Endodermal cell (in vitro differentiated cells): ENCODE measurements at regions not wholly inside any gene's neighbourhood (a gene's known extent, or its start where the extent isn't known, plus 50 kb on each side); places are given as distances from the start of the nearest gene placed in this dataset.

Experiments used
- DNase-seq: peaks from one replicate; pipeline ENCODE4 v3.0.0-alpha.2; 2017
- H3K27ac ChIP-seq: 2 replicates; pipeline ENCODE4 v1.5.1; 2013; ENCODE audit warnings: mild to moderate bottlenecking, low read depth, low read length, moderate library complexity
- H3K27me3 ChIP-seq: 2 replicates; pipeline ENCODE4 v1.6.1; 2013; ENCODE audit warnings: mild to moderate bottlenecking, low read length, moderate library complexity; ENCODE audit not compliant: insufficient read depth, control insufficient read depth, poor library complexity, severe bottlenecking
- H3K36me3 ChIP-seq: 2 replicates; pipeline ENCODE4 v1.7.0; 2013; ENCODE audit warnings: mild to moderate bottlenecking, low read length, moderate library complexity; ENCODE audit not compliant: control insufficient read depth, insufficient read depth
- H3K4me1 ChIP-seq: one replicate; pipeline ENCODE4 v1.7.0; 2013; ENCODE audit warnings: low read length; ENCODE audit not compliant: control insufficient read depth, insufficient read depth
- H3K4me3 ChIP-seq: 2 replicates; pipeline ENCODE4 v1.5.1; 2013; ENCODE audit warnings: mild to moderate bottlenecking, low read length, moderate library complexity
- H3K9ac ChIP-seq: 2 replicates; pipeline ENCODE4 v1.6.1; 2013; ENCODE audit warnings: mild to moderate bottlenecking, low read length, moderate library complexity; ENCODE audit not compliant: poor library complexity, severe bottlenecking; ENCODE audit errors: extremely low read depth
- H3K9me3 ChIP-seq: 2 replicates; pipeline ENCODE4 v1.6.1; 2013; ENCODE audit warnings: mild to moderate bottlenecking, low read length, moderate library complexity; ENCODE audit not compliant: control insufficient read depth
- H3K27ac Mint-ChIP-seq: 2 replicates; pipeline ENCODE4 v1.8.0; 2020; ENCODE audit warnings: mixed read lengths
- H3K27me3 Mint-ChIP-seq: 2 replicates; pipeline ENCODE4 v1.8.0; 2021; ENCODE audit warnings: mild to moderate bottlenecking, mixed read lengths; ENCODE audit not compliant: insufficient read depth
- H3K36me3 Mint-ChIP-seq: 2 replicates; pipeline ENCODE4 v1.8.0; 2020; ENCODE audit warnings: low read depth, mixed read lengths
- H3K4me1 Mint-ChIP-seq: 2 replicates; pipeline ENCODE4 v1.8.0; 2020; ENCODE audit warnings: mixed read lengths
- H3K4me3 Mint-ChIP-seq: 2 replicates; pipeline ENCODE4 v1.8.0; 2020; ENCODE audit warnings: mild to moderate bottlenecking, moderate library complexity, mixed read lengths
- H3K9me3 Mint-ChIP-seq: 2 replicates; pipeline ENCODE4 v1.8.0; 2020; ENCODE audit warnings: mild to moderate bottlenecking, mixed read lengths
- WGBS, 2 experiments: methylation state at CpG; one replicate each; pipeline versions ENCODE4 v1.1.5 to v1.1.7; 2013; ENCODE audit warnings: missing lambda C conversion rate in 2 of 2, mixed read lengths in 1 of 2; ENCODE audit not compliant: insufficient coverage in 1 of 2, insufficient read length in 1 of 2; 5-methylcytosine and 5-hydroxymethylcytosine counted together
- TF ChIP-seq, protein P1 (sequence below): fragments of 200-600 bp; sonication (generic); conservative IDR thresholded peaks from 2 replicates; pipeline ENCODE4 v1.5.0; 2021; ENCODE audit warnings: antibody characterized with exemption, mild to moderate bottlenecking

- H3K27me3 Mint-ChIP-seq, result no peaks in the 10 kb centered on the region
- H3K4me3 Mint-ChIP-seq, result no peak overlapping the region
- H3K27me3 ChIP-seq, result no peaks in the 10 kb centered on the region
- peaks cover 7% of the 10 kb centered on the region for H3K4me1 Mint-ChIP-seq
- H3K9ac ChIP-seq, result no peak overlapping the region
- no peak overlapping the region for H3K4me3 ChIP-seq
- no peaks in the 10 kb centered on the region for H3K36me3 Mint-ChIP-seq
- DNase-seq, result no peak
- H3K9me3 ChIP-seq, result no peaks in the 10 kb centered on the region
- TF ChIP-seq, protein P1, sequence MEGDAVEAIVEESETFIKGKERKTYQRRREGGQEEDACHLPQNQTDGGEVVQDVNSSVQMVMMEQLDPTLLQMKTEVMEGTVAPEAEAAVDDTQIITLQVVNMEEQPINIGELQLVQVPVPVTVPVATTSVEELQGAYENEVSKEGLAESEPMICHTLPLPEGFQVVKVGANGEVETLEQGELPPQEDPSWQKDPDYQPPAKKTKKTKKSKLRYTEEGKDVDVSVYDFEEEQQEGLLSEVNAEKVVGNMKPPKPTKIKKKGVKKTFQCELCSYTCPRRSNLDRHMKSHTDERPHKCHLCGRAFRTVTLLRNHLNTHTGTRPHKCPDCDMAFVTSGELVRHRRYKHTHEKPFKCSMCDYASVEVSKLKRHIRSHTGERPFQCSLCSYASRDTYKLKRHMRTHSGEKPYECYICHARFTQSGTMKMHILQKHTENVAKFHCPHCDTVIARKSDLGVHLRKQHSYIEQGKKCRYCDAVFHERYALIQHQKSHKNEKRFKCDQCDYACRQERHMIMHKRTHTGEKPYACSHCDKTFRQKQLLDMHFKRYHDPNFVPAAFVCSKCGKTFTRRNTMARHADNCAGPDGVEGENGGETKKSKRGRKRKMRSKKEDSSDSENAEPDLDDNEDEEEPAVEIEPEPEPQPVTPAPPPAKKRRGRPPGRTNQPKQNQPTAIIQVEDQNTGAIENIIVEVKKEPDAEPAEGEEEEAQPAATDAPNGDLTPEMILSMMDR, result no peak
- H3K27ac ChIP-seq, result no peak overlapping the region
- no peaks in the 10 kb centered on the region for H3K36me3 ChIP-seq
- no peaks in the 10 kb centered on the region for H3K4me1 ChIP-seq
- 84 to 91% methylated on average over 3 to 8 of the region's 9 CpGs for WGBS, 2 experiments
- no peaks in the 10 kb centered on the region for H3K9me3 Mint-ChIP-seq
- no peak overlapping the region for H3K27ac Mint-ChIP-seq
These were observed 1015.8 kb upstream of the SEL1L start for GRCh38 chr14:82549306-82549990.

DNA sequence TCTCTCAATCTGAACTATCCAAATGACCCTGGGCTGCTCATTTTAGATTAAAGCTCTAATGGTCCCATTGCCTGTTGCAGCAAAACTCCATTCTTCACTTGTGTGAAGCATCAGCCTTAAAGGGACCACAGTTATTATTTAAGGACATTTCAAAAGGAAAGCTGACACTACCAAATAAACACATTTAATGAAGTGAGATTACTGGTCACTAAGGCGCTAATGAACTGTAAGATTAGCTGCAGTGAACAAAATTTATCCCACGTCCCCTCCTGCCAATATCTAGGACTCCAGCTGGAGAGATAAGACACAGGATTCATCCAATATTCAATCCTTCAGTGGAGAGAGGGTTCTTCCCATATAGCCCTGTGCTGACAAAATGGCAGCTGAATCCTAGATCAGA is 1029.2 kb upstream of the SEL1L start:
- Mint-ChIP-seq H3K4me1 (peaks cover 50% of the 10 kb centered on the region), H3K36me3 (no peaks in the 10 kb centered on the region), H3K27me3 (peaks cover 6% of the 10 kb centered on the region), H3K27ac (no peak overlapping the region), H3K9me3 (no peaks in the 10 kb centered on the region), H3K4me3 (no peak overlapping the region)
- Histone ChIP-seq H3K27me3 (no peaks in the 10 kb centered on the region), H3K27ac (no peak overlapping the region), H3K36me3 (no peaks in the 10 kb centered on the region), H3K4me3 (no peak overlapping the region), H3K9ac (no peak overlapping the region), H3K9me3 (no peaks in the 10 kb centered on the region), H3K4me1 (peaks cover 11% of the 10 kb centered on the region)
- DNase-seq, result no peak
- WGBS, 2 experiments, result 50 to 83% methylated on average over 1 to 2 of the region's 2 CpGs
- TF ChIP-seq, protein P1, result no peak

DNA sequence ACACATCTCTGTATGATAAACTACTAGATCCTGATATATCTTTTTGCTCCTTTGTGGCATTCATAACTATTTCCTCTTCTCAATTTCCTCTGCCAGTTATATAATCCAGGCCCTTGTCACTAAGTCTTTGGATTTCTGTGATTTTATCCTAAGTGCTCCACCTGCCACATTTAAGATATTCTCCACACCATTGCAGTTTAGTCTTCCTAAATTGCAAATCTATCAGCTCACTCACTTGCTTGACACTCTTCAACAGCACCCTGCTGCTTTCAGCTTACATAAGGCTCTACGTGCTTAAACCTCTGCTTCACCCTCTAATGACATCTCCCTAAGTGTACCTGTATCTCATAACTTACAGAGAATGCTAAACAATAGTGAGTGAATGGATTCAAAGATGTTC is 1032.2 kb upstream of the SEL1L start:
- Mint-ChIP-seq H3K27me3 (peaks cover 6% of the 10 kb centered on the region), H3K36me3 (no peaks in the 10 kb centered on the region)
- H3K27me3 ChIP-seq, result no peaks in the 10 kb centered on the region

More for the DNA sequence above, 1032.2 kb upstream of the SEL1L start:
- no peak overlapping the region for H3K4me3 ChIP-seq
- TF ChIP-seq, protein P1, result no peak
- Mint-ChIP-seq H3K4me1 (peaks cover 49% of the 10 kb centered on the region), H3K9me3 (no peaks in the 10 kb centered on the region), H3K4me3 (no peak overlapping the region), H3K27ac (no peak overlapping the region)
- H3K9ac ChIP-seq, result no peak overlapping the region
- WGBS, 2 experiments, result 10% methylated on average over 1 of the region's 1 CpG; no CpG with 5 or more reads in 1 of the 2 experiments
- H3K9me3 ChIP-seq, result no peaks in the 10 kb centered on the region
- no peaks in the 10 kb centered on the region for H3K36me3 ChIP-seq
- no peak for DNase-seq
- H3K27ac ChIP-seq, result no peak overlapping the region
- peaks cover 16% of the 10 kb centered on the region for H3K4me1 ChIP-seq
